SK-MEL-5 (cell line): ENCODE measurements at regions not wholly inside any gene's neighbourhood (a gene's known extent, or its start where the extent isn't known, plus 50 kb on each side); places are given as distances from the start of the nearest gene placed in this dataset.
"Not testable (repeated sequence)": the region's sequence is repeated elsewhere in the genome, so short reads cannot be mapped to it uniquely, and the experiment has no call there.

Source experiments
- DNase-seq: peaks from one replicate; pipeline ENCODE4 v3.0.0-alpha.2; 2016; ENCODE audit warnings: low read depth, low spot score
- in situ Hi-C: cut with HindIII; loops from 2 replicates; pipeline ENCODE4 v1.10.0; 2016; ENCODE audit warnings: low sequenced_read_pairs, high pct_unique_total_duplicates, low pct_unique_long_range_greater_than_20kb

- in situ Hi-C loops = no loop called here
- DNase-seq = no peak
Measured at GRCh38 chr20:51280047-51280446, 257.1 kb upstream of the KCNG1 start.

- in situ Hi-C loops = no loop called here
- DNase-seq = no peak
Measured at GRCh38 chr20:51277961-51278360, 255.1 kb upstream of the KCNG1 start.

GRCh38 chr20:51276296-51276695 lies 253.4 kb upstream of the KCNG1 start:
- no peak for DNase-seq
- in situ Hi-C loops = no loop called here

GRCh38 chr20:51275826-51276225 lies 252.9 kb upstream of the KCNG1 start:
- DNase-seq = no peak
- in situ Hi-C loops = no loop called here

GRCh38 chr20:51275181-51275580 lies 252.3 kb upstream of the KCNG1 start:
- in situ Hi-C loops = no loop called here
- no peak for DNase-seq

GRCh38 chr20:51272401-51272800 lies 249.5 kb upstream of the KCNG1 start:
- in situ Hi-C loops = no loop called here
- DNase-seq = no peak

- no peak for DNase-seq
- in situ Hi-C loops = no loop called here
Measured at GRCh38 chr20:51271931-51272330, 249.0 kb upstream of the KCNG1 start.

- DNase-seq, in situ Hi-C loops: not testable (repeated sequence)
Measured at GRCh38 chr20:51271289-51271688, 248.4 kb upstream of the KCNG1 start.

- no peak for DNase-seq
Measured at GRCh38 chr20:51269671-51270070, 246.8 kb upstream of the KCNG1 start.

GRCh38 chr20:51267679-51268078 lies 244.8 kb upstream of the KCNG1 start:
- DNase-seq = no peak
- in situ Hi-C loops = no loop called here

More at GRCh38 chr20:51269671-51270070, 246.8 kb upstream of the KCNG1 start:
- in situ Hi-C loops = no loop called here

- in situ Hi-C loops = no loop called here
- no peak for DNase-seq
Measured at GRCh38 chr20:51266353-51266752, 243.4 kb upstream of the KCNG1 start.

- DNase-seq = no peak
- in situ Hi-C loops = no loop called here
Measured at GRCh38 chr20:51265361-51265760, 242.5 kb upstream of the KCNG1 start.

GRCh38 chr20:51262240-51262639 lies 239.3 kb upstream of the KCNG1 start:
- in situ Hi-C loops = no loop called here
- DNase-seq = no peak

- in situ Hi-C loops = no loop called here
- DNase-seq = no peak
Measured at GRCh38 chr20:51259455-51259854, 236.5 kb upstream of the KCNG1 start.

GRCh38 chr20:51258582-51259165 lies 235.8 kb upstream of the KCNG1 start:
- DNase-seq = peak; percentile 61
- in situ Hi-C loops = no loop called here

- in situ Hi-C loops = no loop called here
- DNase-seq = no peak
Measured at GRCh38 chr20:51255417-51255816, 232.5 kb upstream of the KCNG1 start.

- in situ Hi-C loops = no loop called here
- DNase-seq = no peak
Measured at GRCh38 chr20:51253280-51253679, 230.4 kb upstream of the KCNG1 start.

- in situ Hi-C loops = no loop called here
- DNase-seq = no peak
Measured at GRCh38 chr20:51249781-51250180, 226.9 kb upstream of the KCNG1 start.

- in situ Hi-C loops = no loop called here
- no peak for DNase-seq
Measured at GRCh38 chr20:51249215-51249614, 226.3 kb upstream of the KCNG1 start.

GRCh38 chr20:51244466-51244865 lies 221.6 kb upstream of the KCNG1 start:
- no peak for DNase-seq
- in situ Hi-C loops = no loop called here
